ENCODE measurements at regions not wholly inside any gene's neighbourhood (a gene's known extent, or its start where the extent isn't known, plus 50 kb on each side); places are given as distances from the start of the nearest gene placed in this dataset.
A peak's percentile ranks its signal among the peaks of the same experiment; 100 is the strongest.

DNA sequence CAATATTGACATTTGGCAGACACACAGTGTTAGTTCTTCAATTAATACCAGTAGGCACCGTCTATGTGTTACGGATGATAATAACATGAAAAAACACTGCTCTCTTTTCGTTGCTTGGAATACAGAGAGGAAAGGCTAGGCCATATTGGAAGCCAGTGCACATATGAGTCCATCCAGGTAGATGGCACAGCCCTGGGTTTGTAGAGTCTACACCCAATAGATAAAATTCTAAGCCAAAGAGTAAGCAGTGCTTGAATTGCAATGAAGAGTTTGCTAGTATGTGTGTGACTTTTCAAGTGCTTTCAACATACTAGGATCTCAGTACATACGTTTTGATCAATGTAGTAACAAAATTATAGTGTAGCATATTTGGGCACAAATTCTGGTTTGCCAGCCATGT, 243.3 kb upstream of the AVPR1A start:
- Histone ChIP-seq H3K4me1 (ENCODE audit: insufficient read depth, poor library complexity, severe bottlenecking) (no peaks in the 10 kb centered on the region), H3K9me3 (ENCODE audit: severe bottlenecking) (no peaks in the 10 kb centered on the region), H3K27ac (ENCODE audit: poor library complexity, severe bottlenecking) (no peak overlapping the region), H3K27me3 (ENCODE audit: insufficient read depth, poor library complexity, severe bottlenecking) (peaks cover 32% of the 10 kb centered on the region), H3K36me3 (ENCODE audit: low read depth) (no peaks in the 10 kb centered on the region), H3K4me3 (ENCODE audit: severe bottlenecking) (no peak overlapping the region)
- TF ChIP-seq, protein P1, sequence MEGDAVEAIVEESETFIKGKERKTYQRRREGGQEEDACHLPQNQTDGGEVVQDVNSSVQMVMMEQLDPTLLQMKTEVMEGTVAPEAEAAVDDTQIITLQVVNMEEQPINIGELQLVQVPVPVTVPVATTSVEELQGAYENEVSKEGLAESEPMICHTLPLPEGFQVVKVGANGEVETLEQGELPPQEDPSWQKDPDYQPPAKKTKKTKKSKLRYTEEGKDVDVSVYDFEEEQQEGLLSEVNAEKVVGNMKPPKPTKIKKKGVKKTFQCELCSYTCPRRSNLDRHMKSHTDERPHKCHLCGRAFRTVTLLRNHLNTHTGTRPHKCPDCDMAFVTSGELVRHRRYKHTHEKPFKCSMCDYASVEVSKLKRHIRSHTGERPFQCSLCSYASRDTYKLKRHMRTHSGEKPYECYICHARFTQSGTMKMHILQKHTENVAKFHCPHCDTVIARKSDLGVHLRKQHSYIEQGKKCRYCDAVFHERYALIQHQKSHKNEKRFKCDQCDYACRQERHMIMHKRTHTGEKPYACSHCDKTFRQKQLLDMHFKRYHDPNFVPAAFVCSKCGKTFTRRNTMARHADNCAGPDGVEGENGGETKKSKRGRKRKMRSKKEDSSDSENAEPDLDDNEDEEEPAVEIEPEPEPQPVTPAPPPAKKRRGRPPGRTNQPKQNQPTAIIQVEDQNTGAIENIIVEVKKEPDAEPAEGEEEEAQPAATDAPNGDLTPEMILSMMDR (IDR thresholded peaks at IDR 0.05; ENCODE audit: poor library complexity, severe bottlenecking), result no peak
- ATAC-seq (ENCODE audit: low read depth) (no peak), DNase-seq (ENCODE audit: low spot score) (no peak)

DNA sequence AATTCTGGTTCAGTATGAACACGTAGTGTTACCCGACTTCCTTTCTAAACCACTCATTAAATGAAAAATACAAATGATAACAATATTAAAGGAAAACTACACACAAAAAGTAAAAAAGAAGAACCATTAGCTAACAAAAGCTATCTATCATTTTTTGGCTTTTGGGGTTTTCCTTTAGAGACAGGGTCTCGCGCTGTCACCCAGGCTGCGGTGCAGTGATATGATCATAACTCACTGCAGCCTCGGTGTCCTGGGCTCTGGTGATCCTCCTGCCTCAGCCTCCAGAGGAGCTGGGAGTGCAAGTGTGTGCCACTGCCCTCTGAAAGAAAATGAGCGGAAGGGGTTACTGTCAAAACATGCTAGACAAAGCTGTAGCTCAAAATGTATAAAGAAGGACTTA, 238.2 kb upstream of the AVPR1A start:
- TF ChIP-seq, protein P1 (IDR thresholded peaks at IDR 0.05; ENCODE audit: poor library complexity, severe bottlenecking), result no peak
- H3K4me3 ChIP-seq (ENCODE audit: severe bottlenecking), result no peak overlapping the region
- no peaks in the 10 kb centered on the region for H3K36me3 ChIP-seq (ENCODE audit: low read depth)
- DNase-seq (ENCODE audit: low spot score) (no peak), ATAC-seq (ENCODE audit: low read depth) (no peak)
- H3K4me1 ChIP-seq (ENCODE audit: insufficient read depth, poor library complexity, severe bottlenecking), result no peaks in the 10 kb centered on the region
- no peaks in the 10 kb centered on the region for H3K9me3 ChIP-seq (ENCODE audit: severe bottlenecking)
- peaks cover 39% of the 10 kb centered on the region for H3K27me3 ChIP-seq (ENCODE audit: insufficient read depth, poor library complexity, severe bottlenecking)
- no peak overlapping the region for H3K27ac ChIP-seq (ENCODE audit: poor library complexity, severe bottlenecking)

DNA sequence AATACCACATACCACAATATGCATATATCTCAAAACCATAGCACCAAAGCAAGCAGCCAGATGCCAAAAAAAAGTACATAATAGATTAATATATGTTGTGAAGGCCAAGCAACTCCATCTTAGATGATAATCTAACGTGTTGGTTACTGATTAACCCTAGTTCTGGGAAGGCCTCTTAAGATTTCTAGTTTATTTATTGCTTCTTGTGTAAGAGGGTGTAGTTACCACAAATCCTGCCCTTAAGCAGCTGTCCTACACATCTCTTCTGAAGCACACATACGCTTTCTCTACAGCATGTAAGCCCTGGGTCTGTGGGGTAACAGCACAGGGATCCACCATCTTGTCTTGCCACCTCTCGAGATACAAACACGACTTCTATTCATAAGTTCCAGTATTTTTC, 236.8 kb upstream of the AVPR1A start:
- no peak for DNase-seq (ENCODE audit: low spot score)

DNA sequence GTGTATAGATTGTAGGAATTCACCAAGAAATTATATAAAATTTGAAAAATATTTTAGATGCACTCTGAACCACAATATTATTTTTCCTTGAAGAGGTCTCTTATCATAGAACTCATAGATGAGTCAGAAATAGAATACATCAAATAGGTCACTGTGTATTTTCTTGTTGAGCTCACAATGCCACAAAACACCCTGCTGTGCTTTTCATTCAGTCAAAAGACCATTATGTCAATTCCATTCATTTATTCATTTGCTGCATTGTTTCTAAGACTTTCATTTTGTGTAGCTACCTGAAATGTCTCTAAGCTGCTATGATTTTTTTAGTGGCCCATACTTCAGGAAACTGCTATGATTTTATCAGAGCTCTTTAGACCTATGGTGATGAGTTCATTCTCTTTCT, 231.9 kb upstream of the AVPR1A start:
- Histone ChIP-seq H3K36me3 (ENCODE audit: low read depth) (no peaks in the 10 kb centered on the region), H3K9me3 (ENCODE audit: severe bottlenecking) (no peaks in the 10 kb centered on the region), H3K27me3 (ENCODE audit: insufficient read depth, poor library complexity, severe bottlenecking) (peaks cover 9% of the 10 kb centered on the region), H3K4me3 (ENCODE audit: severe bottlenecking) (no peak overlapping the region), H3K27ac (ENCODE audit: poor library complexity, severe bottlenecking) (no peak overlapping the region), H3K4me1 (ENCODE audit: insufficient read depth, poor library complexity, severe bottlenecking) (no peaks in the 10 kb centered on the region)
- DNase-seq (ENCODE audit: low spot score) (no peak), ATAC-seq (ENCODE audit: low read depth) (no peak)
- TF ChIP-seq, protein P1 (IDR thresholded peaks at IDR 0.05; ENCODE audit: poor library complexity, severe bottlenecking), result no peak

More for the DNA sequence above, 236.8 kb upstream of the AVPR1A start:
- Histone ChIP-seq H3K4me3 (ENCODE audit: severe bottlenecking) (no peak overlapping the region), H3K27ac (ENCODE audit: poor library complexity, severe bottlenecking) (no peak overlapping the region), H3K4me1 (ENCODE audit: insufficient read depth, poor library complexity, severe bottlenecking) (no peaks in the 10 kb centered on the region), H3K36me3 (ENCODE audit: low read depth) (no peaks in the 10 kb centered on the region), H3K27me3 (ENCODE audit: insufficient read depth, poor library complexity, severe bottlenecking) (peaks cover 32% of the 10 kb centered on the region), H3K9me3 (ENCODE audit: severe bottlenecking) (no peaks in the 10 kb centered on the region)
- TF ChIP-seq, protein P1 (IDR thresholded peaks at IDR 0.05; ENCODE audit: poor library complexity, severe bottlenecking), result no peak
- no peak for ATAC-seq (ENCODE audit: low read depth)

DNA sequence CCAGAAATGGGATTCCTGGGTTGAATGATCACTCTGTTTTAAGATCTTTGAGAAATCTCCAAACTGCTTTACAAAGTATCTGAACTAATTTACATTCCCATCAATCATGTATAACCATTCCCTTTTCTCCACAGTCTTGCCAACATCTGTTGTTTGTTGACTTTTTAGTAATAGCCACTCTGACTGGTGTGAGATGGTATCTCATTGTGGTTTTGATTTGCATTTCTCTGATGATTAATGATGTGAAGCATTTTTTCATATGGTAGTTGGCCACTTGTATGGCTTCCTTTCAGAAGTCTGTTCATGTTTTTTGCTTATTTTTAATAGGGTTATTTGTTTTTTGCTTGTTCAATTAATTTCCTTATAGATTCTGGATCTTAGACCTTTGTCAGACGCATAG, 211.8 kb upstream of the AVPR1A start:
- TF ChIP-seq, protein P1 (IDR thresholded peaks at IDR 0.05; ENCODE audit: poor library complexity, severe bottlenecking), result no peak
- H3K9me3 ChIP-seq (ENCODE audit: severe bottlenecking), result no peaks in the 10 kb centered on the region
- H3K4me1 ChIP-seq (ENCODE audit: insufficient read depth, poor library complexity, severe bottlenecking), result no peaks in the 10 kb centered on the region
- H3K27me3 ChIP-seq (ENCODE audit: insufficient read depth, poor library complexity, severe bottlenecking), result peaks cover 19% of the 10 kb centered on the region
- ATAC-seq (ENCODE audit: low read depth) (peak; percentile 36), DNase-seq (ENCODE audit: low spot score) (no peak)
- H3K36me3 ChIP-seq (ENCODE audit: low read depth), result no peaks in the 10 kb centered on the region
- H3K4me3 ChIP-seq (ENCODE audit: severe bottlenecking), result no peak overlapping the region
- H3K27ac ChIP-seq (ENCODE audit: poor library complexity, severe bottlenecking), result no peak overlapping the region

Data from RWPE2 (cell line).